ENCODE measurements at regions not wholly inside any gene's neighbourhood (a gene's known extent, or its start where the extent isn't known, plus 50 kb on each side); places are given as distances from the start of the nearest gene placed in this dataset.

- no peak for TF ChIP-seq EZH2 (IDR thresholded peaks at IDR 0.05; ENCODE audit: insufficient read depth, poor library complexity, severe bottlenecking)
- TF ChIP-seq EZH2phosphoT487 (IDR thresholded peaks at IDR 0.05; ENCODE audit: insufficient read depth, low read depth), result no peak
Measured at GRCh38 chrX:6980981-6981380, 166.5 kb upstream of the STS start.
